Nephron progenitor cell (in vitro differentiated cells): ENCODE measurements at regions not wholly inside any gene's neighbourhood (a gene's known extent, or its start where the extent isn't known, plus 50 kb on each side); places are given as distances from the start of the nearest gene placed in this dataset.
"Not testable (repeated sequence)": the region's sequence is repeated elsewhere in the genome, so short reads cannot be mapped to it uniquely, and the experiment has no call there.

Source experiments
- DNase-seq: peaks from one replicate; pipeline ENCODE4 v3.0.0; 2021
- H3K27ac Mint-ChIP-seq: 2 replicates; pipeline ENCODE4 v1.8.0; 2021; ENCODE audit warnings: mild to moderate bottlenecking, moderate library complexity, mixed read lengths
- H3K27me3 Mint-ChIP-seq: 2 replicates; pipeline ENCODE4 v1.8.0; 2021; ENCODE audit warnings: mild to moderate bottlenecking, low read depth, mixed read lengths; ENCODE audit not compliant: poor library complexity
- H3K36me3 Mint-ChIP-seq: 2 replicates; pipeline ENCODE4 v1.8.0; 2021; ENCODE audit warnings: low read depth, mixed read lengths
- H3K4me1 Mint-ChIP-seq: 2 replicates; pipeline ENCODE4 v1.8.0; 2021; ENCODE audit warnings: mixed read lengths
- H3K4me3 Mint-ChIP-seq: 2 replicates; pipeline ENCODE4 v1.8.0; 2021; ENCODE audit warnings: mild to moderate bottlenecking, moderate library complexity, mixed read lengths
- H3K9me3 Mint-ChIP-seq: 2 replicates; pipeline ENCODE4 v1.8.0; 2021; ENCODE audit warnings: mild to moderate bottlenecking, moderate library complexity, mixed read lengths
- CTCF ChIP-seq: fragments of 200-600 bp; sonication (generic); IDR thresholded peaks from 2 replicates; pipeline ENCODE4 v1.5.0; 2021; ENCODE audit warnings: antibody characterized with exemption

- H3K4me1 Mint-ChIP-seq = no peaks in the 10 kb centered on the region
- H3K27me3 Mint-ChIP-seq = peaks cover 5% of the 10 kb centered on the region
- H3K9me3 Mint-ChIP-seq = no peaks in the 10 kb centered on the region
- no peak for TF ChIP-seq CTCF
- no peaks in the 10 kb centered on the region for H3K36me3 Mint-ChIP-seq
- no peak overlapping the region for H3K4me3 Mint-ChIP-seq
- no peak for DNase-seq
- no peak overlapping the region for H3K27ac Mint-ChIP-seq
Observed at GRCh38 chr21:17257784-17258183, 255.1 kb upstream of the CXADR start.

- Mint-ChIP-seq H3K4me1 (no peaks in the 10 kb centered on the region), H3K27ac (no peak overlapping the region), H3K4me3 (no peak overlapping the region), H3K9me3 (no peaks in the 10 kb centered on the region), H3K27me3 (no peaks in the 10 kb centered on the region), H3K36me3 (no peaks in the 10 kb centered on the region)
- DNase-seq = no peak
- TF ChIP-seq CTCF = no peak
Observed at GRCh38 chr21:17264182-17264581, 248.7 kb upstream of the CXADR start.

GRCh38 chr21:17269760-17270159, 243.1 kb upstream of the CXADR start:
- no peaks in the 10 kb centered on the region for H3K27me3 Mint-ChIP-seq
- DNase-seq = no peak
- H3K36me3 Mint-ChIP-seq = no peaks in the 10 kb centered on the region
- no peak for TF ChIP-seq CTCF
- peaks cover 22% of the 10 kb centered on the region for H3K9me3 Mint-ChIP-seq
- H3K27ac Mint-ChIP-seq = no peak overlapping the region
- H3K4me1 Mint-ChIP-seq = no peaks in the 10 kb centered on the region
- no peak overlapping the region for H3K4me3 Mint-ChIP-seq

GRCh38 chr21:17270229-17270628, 242.6 kb upstream of the CXADR start:
- Mint-ChIP-seq H3K4me1 (no peaks in the 10 kb centered on the region), H3K27me3 (no peaks in the 10 kb centered on the region), H3K36me3 (no peaks in the 10 kb centered on the region), H3K4me3 (no peak overlapping the region), H3K27ac (no peak overlapping the region), H3K9me3 (peaks cover 23% of the 10 kb centered on the region)
- peak; percentile 34 for TF ChIP-seq CTCF
- DNase-seq = no peak

- H3K27ac Mint-ChIP-seq = no peak overlapping the region
- H3K4me3 Mint-ChIP-seq = no peak overlapping the region
- peaks cover 36% of the 10 kb centered on the region for H3K9me3 Mint-ChIP-seq
- no peak for TF ChIP-seq CTCF
- no peaks in the 10 kb centered on the region for H3K36me3 Mint-ChIP-seq
- no peaks in the 10 kb centered on the region for H3K4me1 Mint-ChIP-seq
- no peak for DNase-seq
- peaks cover 4% of the 10 kb centered on the region for H3K27me3 Mint-ChIP-seq
Observed at GRCh38 chr21:17279663-17280062, 233.2 kb upstream of the CXADR start.

GRCh38 chr21:17293016-17293562, 219.8 kb upstream of the CXADR start:
- H3K27me3 Mint-ChIP-seq, H3K27ac Mint-ChIP-seq, H3K4me1 Mint-ChIP-seq, H3K36me3 Mint-ChIP-seq, H3K4me3 Mint-ChIP-seq, DNase-seq: not testable (repeated sequence)
- H3K9me3 Mint-ChIP-seq = peaks cover 59% of the 10 kb centered on the region
